Endodermal cell (in vitro differentiated cells): ENCODE measurements at regions not wholly inside any gene's neighbourhood (a gene's known extent, or its start where the extent isn't known, plus 50 kb on each side); places are given as distances from the start of the nearest gene placed in this dataset.

Experiments used
- DNase-seq: peaks from one replicate; pipeline ENCODE4 v3.0.0-alpha.2; 2017
- H3K27ac ChIP-seq: 2 replicates; pipeline ENCODE4 v1.5.1; 2013; ENCODE audit warnings: mild to moderate bottlenecking, low read depth, low read length, moderate library complexity
- H3K27me3 ChIP-seq: 2 replicates; pipeline ENCODE4 v1.6.1; 2013; ENCODE audit warnings: mild to moderate bottlenecking, low read length, moderate library complexity; ENCODE audit not compliant: insufficient read depth, control insufficient read depth, poor library complexity, severe bottlenecking
- H3K36me3 ChIP-seq: 2 replicates; pipeline ENCODE4 v1.7.0; 2013; ENCODE audit warnings: mild to moderate bottlenecking, low read length, moderate library complexity; ENCODE audit not compliant: control insufficient read depth, insufficient read depth
- H3K4me1 ChIP-seq: one replicate; pipeline ENCODE4 v1.7.0; 2013; ENCODE audit warnings: low read length; ENCODE audit not compliant: control insufficient read depth, insufficient read depth
- H3K4me3 ChIP-seq: 2 replicates; pipeline ENCODE4 v1.5.1; 2013; ENCODE audit warnings: mild to moderate bottlenecking, low read length, moderate library complexity
- H3K9ac ChIP-seq: 2 replicates; pipeline ENCODE4 v1.6.1; 2013; ENCODE audit warnings: mild to moderate bottlenecking, low read length, moderate library complexity; ENCODE audit not compliant: poor library complexity, severe bottlenecking; ENCODE audit errors: extremely low read depth
- H3K9me3 ChIP-seq: 2 replicates; pipeline ENCODE4 v1.6.1; 2013; ENCODE audit warnings: mild to moderate bottlenecking, low read length, moderate library complexity; ENCODE audit not compliant: control insufficient read depth
- H3K27ac Mint-ChIP-seq: 2 replicates; pipeline ENCODE4 v1.8.0; 2020; ENCODE audit warnings: mixed read lengths
- H3K27me3 Mint-ChIP-seq: 2 replicates; pipeline ENCODE4 v1.8.0; 2021; ENCODE audit warnings: mild to moderate bottlenecking, mixed read lengths; ENCODE audit not compliant: insufficient read depth
- H3K36me3 Mint-ChIP-seq: 2 replicates; pipeline ENCODE4 v1.8.0; 2020; ENCODE audit warnings: low read depth, mixed read lengths
- H3K4me1 Mint-ChIP-seq: 2 replicates; pipeline ENCODE4 v1.8.0; 2020; ENCODE audit warnings: mixed read lengths
- H3K4me3 Mint-ChIP-seq: 2 replicates; pipeline ENCODE4 v1.8.0; 2020; ENCODE audit warnings: mild to moderate bottlenecking, moderate library complexity, mixed read lengths
- H3K9me3 Mint-ChIP-seq: 2 replicates; pipeline ENCODE4 v1.8.0; 2020; ENCODE audit warnings: mild to moderate bottlenecking, mixed read lengths
- CTCF ChIP-seq: fragments of 200-600 bp; sonication (generic); conservative IDR thresholded peaks from 2 replicates; pipeline ENCODE4 v1.5.0; 2021; ENCODE audit warnings: antibody characterized with exemption, mild to moderate bottlenecking
- WGBS, 2 experiments: methylation state at CpG; one replicate each; pipeline versions ENCODE4 v1.1.5 to v1.1.7; 2013; ENCODE audit warnings: missing lambda C conversion rate in 2 of 2, mixed read lengths in 1 of 2; ENCODE audit not compliant: insufficient coverage in 1 of 2, insufficient read length in 1 of 2; 5-methylcytosine and 5-hydroxymethylcytosine counted together

GRCh38 chr11:110371084-110371483 lies 58.7 kb upstream of the FDX1 start:
- H3K4me1 ChIP-seq, result peaks cover 7% of the 10 kb centered on the region
- no peak for DNase-seq
- H3K4me3 ChIP-seq, result no peak overlapping the region
- peaks cover 10% of the 10 kb centered on the region for H3K9me3 Mint-ChIP-seq
- no peak overlapping the region for H3K4me3 Mint-ChIP-seq
- H3K9me3 ChIP-seq, result peaks cover 6% of the 10 kb centered on the region
- no peak overlapping the region for H3K9ac ChIP-seq
- H3K27me3 ChIP-seq, result no peaks in the 10 kb centered on the region
- no peaks in the 10 kb centered on the region for H3K27me3 Mint-ChIP-seq
- no peak overlapping the region for H3K27ac Mint-ChIP-seq
- H3K4me1 Mint-ChIP-seq, result peaks cover 14% of the 10 kb centered on the region
- no peak overlapping the region for H3K27ac ChIP-seq
- TF ChIP-seq CTCF, result no peak
- no peaks in the 10 kb centered on the region for H3K36me3 Mint-ChIP-seq
- whole genome bisulfite sequencing, 2 experiments, result 93 to 100% methylated on average over 1 of the region's 1 CpG
- no peaks in the 10 kb centered on the region for H3K36me3 ChIP-seq

DNA sequence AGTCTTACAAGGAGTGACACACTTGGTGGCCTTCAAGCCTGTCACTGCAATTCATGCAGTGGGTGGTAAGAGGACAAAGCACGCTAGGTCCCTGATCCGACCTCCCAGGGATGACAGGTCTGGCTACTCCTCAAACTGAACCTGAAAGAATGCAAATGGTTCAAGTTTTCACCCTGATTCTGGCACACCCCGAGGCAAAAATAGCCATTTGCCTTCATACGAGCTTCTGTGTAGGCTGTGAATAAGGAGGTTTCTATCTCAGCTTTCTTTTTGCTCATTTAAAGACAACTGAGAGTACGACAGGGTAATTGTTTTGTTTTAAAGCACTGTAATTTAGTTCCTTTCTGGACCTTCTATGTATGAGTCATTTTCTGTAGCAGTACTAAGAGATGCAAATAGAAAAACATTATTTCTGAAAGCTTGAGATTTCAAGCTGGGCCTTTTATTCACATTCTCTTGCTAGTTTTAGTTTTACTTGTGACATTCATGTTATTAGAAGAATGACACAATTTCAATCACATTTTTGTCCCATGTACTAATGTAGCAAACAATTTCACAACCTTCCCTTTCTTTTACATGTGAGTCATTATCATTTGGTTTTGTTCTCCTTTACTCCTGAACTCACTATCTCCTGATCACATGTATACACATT lies 56.6 kb upstream of the FDX1 start:
- DNase-seq, result no peak
- Mint-ChIP-seq H3K4me3 (no peak overlapping the region), H3K4me1 (peaks cover 7% of the 10 kb centered on the region), H3K27ac (no peak overlapping the region), H3K27me3 (no peaks in the 10 kb centered on the region), H3K9me3 (peaks cover 7% of the 10 kb centered on the region), H3K36me3 (no peaks in the 10 kb centered on the region)
- H3K4me1 ChIP-seq, result no peaks in the 10 kb centered on the region
- no peaks in the 10 kb centered on the region for H3K27me3 ChIP-seq
- H3K9me3 ChIP-seq, result peaks cover 2% of the 10 kb centered on the region
- no peak for TF ChIP-seq CTCF
- H3K9ac ChIP-seq, result no peak overlapping the region
- 61 to 88% methylated on average over 5 of the region's 5 CpGs for WGBS, 2 experiments
- H3K4me3 ChIP-seq, result no peak overlapping the region
- H3K36me3 ChIP-seq, result no peaks in the 10 kb centered on the region
- H3K27ac ChIP-seq, result no peak overlapping the region

DNA sequence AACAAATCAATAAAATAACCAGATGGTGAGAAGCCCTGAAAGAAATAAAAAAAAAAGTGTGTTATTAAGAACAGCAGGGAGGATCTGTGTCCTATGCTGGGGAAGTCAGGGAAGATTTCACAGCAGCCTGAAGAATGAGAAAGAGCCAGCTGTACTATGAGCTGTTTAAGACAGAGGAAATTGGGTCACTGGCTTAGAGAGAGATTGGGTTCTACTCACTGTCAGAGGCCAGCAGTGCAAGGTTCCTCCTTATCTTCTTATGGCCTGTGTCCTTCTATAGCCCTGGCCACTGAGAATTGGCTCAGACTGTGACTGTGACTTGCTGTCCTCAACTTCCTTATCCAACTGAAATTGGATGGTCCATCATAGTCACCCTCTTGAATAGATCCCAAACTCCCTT lies 54.8 kb upstream of the FDX1 start:
- H3K4me1 Mint-ChIP-seq, result peaks cover 7% of the 10 kb centered on the region
- Histone ChIP-seq H3K9ac (no peak overlapping the region), H3K36me3 (no peaks in the 10 kb centered on the region), H3K4me3 (no peak overlapping the region), H3K27ac (no peak overlapping the region), H3K27me3 (no peaks in the 10 kb centered on the region), H3K4me1 (no peaks in the 10 kb centered on the region), H3K9me3 (no peaks in the 10 kb centered on the region)
- no peak overlapping the region for H3K4me3 Mint-ChIP-seq
- no peaks in the 10 kb centered on the region for H3K36me3 Mint-ChIP-seq
- no peaks in the 10 kb centered on the region for H3K27me3 Mint-ChIP-seq
- no peak for DNase-seq
- H3K27ac Mint-ChIP-seq, result no peak overlapping the region
- H3K9me3 Mint-ChIP-seq, result no peaks in the 10 kb centered on the region
- TF ChIP-seq CTCF, result no peak
